Ascending aorta (tissue), 2 donors: ENCODE measurements at regions not wholly inside any gene's neighbourhood (a gene's known extent, or its start where the extent isn't known, plus 50 kb on each side); places are given as distances from the start of the nearest gene placed in this dataset.

ENCODE experiments used
- DNase-seq, 2 donors: peaks; one replicate each; pipeline ENCODE4 v3.0.0-alpha.2; 2019; ENCODE audit warnings: low spot score in 2 of 2
- H3K27ac ChIP-seq, 2 donors: fragments of 200-600 bp; sonication (generic); one replicate each; pipeline ENCODE4 v1.5.1; 2016 to 2017; ENCODE audit warnings: mild to moderate bottlenecking in 1 of 2
- H3K27me3 ChIP-seq: fragments of 200-600 bp; sonication (generic); one replicate; pipeline ENCODE4 v1.5.1; 2017
- H3K36me3 ChIP-seq, 2 donors: fragments of 200-600 bp; sonication (generic); one replicate each; pipeline ENCODE4 v1.5.1; 2016
- H3K4me1 ChIP-seq, 2 donors: fragments of 200-600 bp; sonication (generic); one replicate each; pipeline ENCODE4 v1.5.1; 2016 to 2017; ENCODE audit warnings: mild to moderate bottlenecking in 1 of 2
- H3K4me3 ChIP-seq, 2 donors: fragments of 200-600 bp; sonication (generic); one replicate each; pipeline ENCODE4 v1.5.1; 2016 to 2017; ENCODE audit warnings: mild to moderate bottlenecking in 1 of 2
- H3K9me3 ChIP-seq, 2 donors: fragments of 200-600 bp; sonication (generic); one replicate each; pipeline ENCODE4 v1.5.1; 2016
- intact Hi-C: fragments of 100-400 bp; cut with DNase I; formaldehyde crosslinking; loops from one replicate; pipeline ENCODE4 v1.15.1; 2023
- TF ChIP-seq, protein P1 (sequence below), 3 experiments: fragments of 200-600 bp in 2 of 3; fragments of 450-650 bp in 1 of 3; sonication (generic) in 2 of 3; IDR thresholded peaks; one replicate each; pipeline ENCODE4 v1.5.1; 2016 to 2019; ENCODE audit warnings: antibody characterized with exemption in 3 of 3, mild to moderate bottlenecking in 1 of 3, moderate library complexity in 1 of 3

DNA sequence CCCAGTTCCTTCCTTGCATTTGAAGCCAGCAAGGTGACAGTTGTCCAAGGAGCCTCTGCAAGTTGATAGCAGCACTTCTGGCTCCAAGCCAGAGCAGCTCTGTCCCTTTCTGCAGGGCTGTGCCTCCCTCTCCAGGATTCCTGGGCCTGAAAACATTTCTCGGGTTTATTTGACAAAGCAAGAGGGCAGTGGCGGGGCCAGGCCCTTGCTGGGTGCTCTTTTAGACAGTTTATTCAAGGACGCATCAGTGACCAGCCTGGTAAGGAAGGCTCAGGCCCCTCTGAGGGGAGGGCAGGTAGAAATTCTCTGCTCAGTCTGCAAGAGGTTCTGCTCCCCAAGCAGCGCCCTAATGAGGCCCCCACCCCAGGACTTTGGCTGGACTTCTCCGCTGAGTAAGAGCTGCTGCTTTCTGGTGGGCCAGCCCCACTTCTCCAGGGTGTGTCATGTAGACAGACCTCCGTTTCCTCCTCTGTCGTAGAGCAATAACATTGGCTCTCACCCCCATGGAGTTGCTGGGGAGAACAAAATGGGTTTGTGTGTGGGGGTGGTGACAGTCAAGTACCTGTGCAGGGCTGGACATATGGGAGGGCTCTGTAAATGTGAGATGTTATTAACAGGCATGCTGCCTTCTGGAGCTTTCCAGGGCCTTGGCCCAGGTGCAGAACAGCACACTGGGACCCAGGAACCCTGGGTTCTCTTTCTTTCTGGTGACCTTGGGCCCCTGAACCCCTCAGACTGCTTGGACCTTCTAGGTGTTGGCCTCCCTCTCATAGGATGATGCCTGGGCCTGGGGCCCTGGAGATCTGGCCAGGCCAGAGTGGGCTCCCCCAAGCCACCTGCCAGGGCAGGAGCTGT lies 146.2 kb upstream of the TLE3 start:
- H3K27ac ChIP-seq: no peak overlapping the region
- H3K4me1 ChIP-seq: no peaks in the 10 kb centered on the region
- H3K4me3 ChIP-seq: no peak overlapping the region
- H3K9me3 ChIP-seq: no peaks in the 10 kb centered on the region
- no peaks in the 10 kb centered on the region for H3K27me3 ChIP-seq
- TF ChIP-seq, protein P1, sequence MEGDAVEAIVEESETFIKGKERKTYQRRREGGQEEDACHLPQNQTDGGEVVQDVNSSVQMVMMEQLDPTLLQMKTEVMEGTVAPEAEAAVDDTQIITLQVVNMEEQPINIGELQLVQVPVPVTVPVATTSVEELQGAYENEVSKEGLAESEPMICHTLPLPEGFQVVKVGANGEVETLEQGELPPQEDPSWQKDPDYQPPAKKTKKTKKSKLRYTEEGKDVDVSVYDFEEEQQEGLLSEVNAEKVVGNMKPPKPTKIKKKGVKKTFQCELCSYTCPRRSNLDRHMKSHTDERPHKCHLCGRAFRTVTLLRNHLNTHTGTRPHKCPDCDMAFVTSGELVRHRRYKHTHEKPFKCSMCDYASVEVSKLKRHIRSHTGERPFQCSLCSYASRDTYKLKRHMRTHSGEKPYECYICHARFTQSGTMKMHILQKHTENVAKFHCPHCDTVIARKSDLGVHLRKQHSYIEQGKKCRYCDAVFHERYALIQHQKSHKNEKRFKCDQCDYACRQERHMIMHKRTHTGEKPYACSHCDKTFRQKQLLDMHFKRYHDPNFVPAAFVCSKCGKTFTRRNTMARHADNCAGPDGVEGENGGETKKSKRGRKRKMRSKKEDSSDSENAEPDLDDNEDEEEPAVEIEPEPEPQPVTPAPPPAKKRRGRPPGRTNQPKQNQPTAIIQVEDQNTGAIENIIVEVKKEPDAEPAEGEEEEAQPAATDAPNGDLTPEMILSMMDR (IDR thresholded peaks at IDR 0.05): no peak
- no peaks in the 10 kb centered on the region for H3K36me3 ChIP-seq
- DNase-seq: no peak
- intact Hi-C loops: no loop called here

DNA sequence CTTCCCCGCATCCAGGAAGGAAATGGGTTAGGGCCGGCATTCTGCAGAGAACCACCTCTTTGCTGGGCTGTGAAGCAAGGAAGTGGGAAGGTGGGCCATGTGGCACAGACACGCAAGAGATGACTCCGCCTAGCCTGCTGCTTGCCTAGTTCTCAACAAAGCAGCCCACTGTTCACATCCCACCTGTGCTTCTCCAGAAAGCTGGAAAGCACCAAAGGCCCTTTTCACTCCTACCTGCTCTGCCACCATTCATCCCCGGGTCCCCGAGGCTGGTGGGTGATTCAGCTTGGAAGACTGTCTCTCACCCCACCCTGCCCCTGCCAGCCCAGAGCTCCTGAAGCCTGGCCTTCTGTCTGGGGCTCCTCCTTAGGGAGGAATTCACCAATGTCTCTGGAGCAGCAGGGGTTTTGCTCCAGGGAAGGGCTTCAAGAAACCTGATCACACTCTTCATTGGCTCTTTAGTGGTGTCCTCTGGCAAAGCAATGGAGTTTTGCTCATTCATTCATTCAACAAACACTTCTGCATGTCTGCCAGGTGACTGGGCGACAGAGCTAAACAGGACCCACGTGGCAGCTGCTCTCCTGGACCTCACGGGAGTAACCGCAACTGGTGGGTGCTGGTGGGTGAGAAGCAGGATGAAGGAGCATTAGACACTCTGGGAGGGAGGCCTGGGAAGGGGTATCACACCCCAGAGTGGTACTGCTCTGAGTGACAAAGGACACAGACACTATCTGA lies 145.4 kb upstream of the TLE3 start:
- TF ChIP-seq, protein P1 (IDR thresholded peaks at IDR 0.05): no peak
- intact Hi-C loops: no loop called here
- H3K9me3 ChIP-seq: no peaks in the 10 kb centered on the region
- no peak overlapping the region for H3K27ac ChIP-seq
- no peak overlapping the region for H3K4me3 ChIP-seq
- no peaks in the 10 kb centered on the region for H3K36me3 ChIP-seq
- no peaks in the 10 kb centered on the region for H3K4me1 ChIP-seq
- no peaks in the 10 kb centered on the region for H3K27me3 ChIP-seq
- DNase-seq: no peak

DNA sequence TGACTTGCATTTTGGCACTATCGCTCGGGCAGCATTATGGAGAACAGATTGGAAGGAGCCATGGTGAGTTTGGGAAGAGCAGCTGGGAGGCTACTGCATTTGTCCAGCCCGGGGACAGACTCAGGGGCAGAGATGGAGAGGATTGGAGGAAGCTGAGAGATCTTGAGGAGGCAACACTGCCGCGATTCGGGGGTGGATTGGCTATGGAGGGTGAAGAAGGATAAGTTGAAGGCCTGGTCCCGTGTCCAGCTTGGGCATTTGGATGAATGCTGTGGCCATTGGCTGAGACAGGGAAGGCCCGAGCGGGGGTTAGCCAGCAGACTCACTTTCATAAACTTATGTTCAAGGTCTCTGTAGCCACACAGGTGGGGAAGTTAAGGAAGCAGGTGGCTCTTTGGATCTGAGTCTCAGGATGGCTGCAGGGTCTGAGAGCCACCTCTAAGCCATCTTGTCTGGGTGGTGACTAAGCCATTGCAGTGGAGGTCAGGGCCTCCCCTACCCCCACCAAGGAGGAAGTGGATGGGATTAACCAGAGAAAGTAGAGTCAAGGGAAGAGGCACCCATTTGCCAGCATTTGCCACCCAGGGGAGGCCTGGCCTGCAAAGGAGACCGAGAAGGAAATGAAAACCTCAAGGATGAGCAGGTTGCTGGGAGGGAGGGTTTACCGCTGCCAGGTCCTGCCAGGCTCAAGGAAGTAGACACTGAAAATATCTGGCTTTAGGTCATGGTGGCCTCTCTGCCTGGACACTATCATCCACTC lies 144.0 kb upstream of the TLE3 start:
- Histone ChIP-seq H3K27ac (no peak overlapping the region), H3K9me3 (no peaks in the 10 kb centered on the region), H3K4me1 (no peaks in the 10 kb centered on the region), H3K36me3 (no peaks in the 10 kb centered on the region), H3K4me3 (no peak overlapping the region), H3K27me3 (no peaks in the 10 kb centered on the region)
- DNase-seq: no peak
- intact Hi-C loops: no loop called here
- TF ChIP-seq, protein P1 (IDR thresholded peaks at IDR 0.05): no peak

DNA sequence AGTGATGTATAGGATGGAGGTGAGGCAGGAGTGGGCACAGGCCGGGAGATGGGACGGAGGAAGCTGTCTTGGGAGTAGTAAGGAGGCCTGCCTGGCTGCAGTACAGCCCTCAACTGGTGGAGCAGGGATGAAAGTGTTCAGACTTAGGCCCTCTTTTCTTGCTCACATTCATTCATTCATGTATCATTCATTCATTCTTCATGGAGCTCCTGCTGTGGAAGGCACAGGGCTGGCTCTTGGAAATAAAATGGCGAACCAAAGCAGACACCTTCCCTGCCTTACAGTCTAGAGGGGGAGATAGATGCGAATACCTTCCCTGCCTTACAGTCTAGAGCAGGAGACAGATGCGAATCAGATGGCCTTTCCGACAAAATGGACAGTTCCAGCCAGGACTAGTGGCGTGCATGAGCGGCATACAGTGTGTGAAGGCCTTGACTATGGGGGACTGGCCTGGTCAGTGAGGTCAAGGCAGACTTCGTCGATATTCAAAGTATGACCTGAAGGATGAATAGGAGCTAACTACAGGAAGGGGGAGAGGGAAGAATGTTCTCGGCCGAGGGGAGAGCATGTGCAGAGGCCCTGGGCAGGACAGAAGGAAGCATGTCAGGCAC lies 143.2 kb upstream of the TLE3 start:
- no peak overlapping the region for H3K27ac ChIP-seq
- no peak for DNase-seq
- no peaks in the 10 kb centered on the region for H3K9me3 ChIP-seq
- H3K36me3 ChIP-seq: no peaks in the 10 kb centered on the region
- H3K4me1 ChIP-seq: no peaks in the 10 kb centered on the region
- intact Hi-C loops: no loop called here
- TF ChIP-seq, protein P1 (IDR thresholded peaks at IDR 0.05): no peak
- H3K4me3 ChIP-seq: no peak overlapping the region
- H3K27me3 ChIP-seq: no peaks in the 10 kb centered on the region

DNA sequence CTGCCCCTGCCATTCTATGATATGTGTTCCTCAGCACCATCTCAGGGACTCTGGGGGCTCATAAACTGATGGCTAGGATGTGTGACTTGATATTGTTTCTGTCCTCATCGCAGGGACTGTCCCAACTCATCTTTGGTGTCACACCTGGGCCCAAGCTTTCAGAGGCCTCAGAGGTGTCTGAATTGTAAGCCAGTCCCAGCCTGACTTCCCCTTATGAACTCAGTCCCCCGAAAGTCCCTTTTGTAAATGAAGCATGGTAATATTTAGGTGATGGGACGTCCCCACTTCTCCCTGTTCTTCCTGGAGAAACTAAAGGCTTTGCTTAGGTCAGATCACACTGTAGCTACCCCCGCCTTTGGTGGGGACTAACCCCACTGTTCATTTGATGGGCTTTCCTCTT lies 142.4 kb upstream of the TLE3 start:
- H3K4me1 ChIP-seq: no peaks in the 10 kb centered on the region
- H3K27me3 ChIP-seq: no peaks in the 10 kb centered on the region
- TF ChIP-seq, protein P1 (IDR thresholded peaks at IDR 0.05): no peak
- no peak overlapping the region for H3K4me3 ChIP-seq
- no peaks in the 10 kb centered on the region for H3K36me3 ChIP-seq
- DNase-seq: no peak
- H3K9me3 ChIP-seq: no peaks in the 10 kb centered on the region
- intact Hi-C loops: no loop called here
- no peak overlapping the region for H3K27ac ChIP-seq
